CD4-positive, alpha-beta T cell (primary cell): ENCODE measurements at regions not wholly inside any gene's neighbourhood (a gene's known extent, or its start where the extent isn't known, plus 50 kb on each side); places are given as distances from the start of the nearest gene placed in this dataset.

Source experiments
- ATAC-seq: fragments of 200-7000 bp; cut with Tn5 transposase; one replicate; pipeline ENCODE4 v1.10.0; 2022; ENCODE audit warnings: mild to moderate bottlenecking; ENCODE audit not compliant: poor library complexity
- CTCF ChIA-PET: fragments of 350-600 bp; sonication (Branson Sonifier 250); formaldehyde crosslinking; loops from one replicate; lab custom pipeline; 2021; ENCODE audit warnings: antibody characterized with exemption, inconsistent platforms; lab: Charles Lee
- POLR2A ChIA-PET: fragments of 350-600 bp; sonication (Branson Sonifier 250); formaldehyde crosslinking; loops from one replicate; lab custom pipeline; 2021; ENCODE audit warnings: antibody characterized with exemption, inconsistent platforms; lab: Charles Lee
- DNase-seq, 14 experiments: peaks; one replicate each; pipeline ENCODE4 v3.0.0-alpha.2; 2013 to 2020; ENCODE audit warnings: mixed read lengths in 2 of 14
- H3K27ac ChIP-seq, 2 donors: one replicate each; pipeline versions ENCODE4 v1.5.1 to v1.7.0; 2013; ENCODE audit warnings: low read length in 2 of 2, low read depth in 1 of 2, mild to moderate bottlenecking in 1 of 2
- H3K27me3 ChIP-seq, 2 experiments: 1 replicate in 1 of 2; 2 replicates in 1 of 2; pipeline versions ENCODE4 v1.6.1 to v1.7.0; 2013; ENCODE audit warnings: low read length in 2 of 2, control low read depth in 1 of 2, mild to moderate bottlenecking in 1 of 2, moderate library complexity in 1 of 2; ENCODE audit not compliant: insufficient read depth in 2 of 2, control insufficient read depth in 1 of 2
- H3K36me3 ChIP-seq: one replicate; pipeline ENCODE4 v1.6.1; 2013; ENCODE audit warnings: low read length, control low read depth; ENCODE audit not compliant: insufficient read depth
- H3K4me1 ChIP-seq: one replicate; pipeline ENCODE4 v1.6.1; 2013; ENCODE audit warnings: low read length, control low read depth; ENCODE audit not compliant: insufficient read depth
- H3K4me3 ChIP-seq: one replicate; pipeline ENCODE4 v1.5.1; 2013; ENCODE audit warnings: mild to moderate bottlenecking, low read length, moderate library complexity
- H3K9me3 ChIP-seq, 2 experiments: 1 replicate in 1 of 2; 2 replicates in 1 of 2; pipeline versions ENCODE4 v1.6.1 to v1.7.0; 2013; ENCODE audit warnings: low read length in 2 of 2, mild to moderate bottlenecking in 2 of 2, control low read depth in 1 of 2, moderate library complexity in 1 of 2; ENCODE audit not compliant: control insufficient read depth in 1 of 2, insufficient read depth in 1 of 2
- H3K27ac Mint-ChIP-seq: one replicate; pipeline ENCODE4 v1.8.0; 2020; ENCODE audit warnings: mixed read lengths
- H3K27me3 Mint-ChIP-seq: one replicate; pipeline ENCODE4 v1.8.0; 2021; ENCODE audit warnings: mixed read lengths
- H3K36me3 Mint-ChIP-seq: one replicate; pipeline ENCODE4 v1.8.0; 2021; ENCODE audit warnings: low read depth, mixed read lengths
- H3K4me1 Mint-ChIP-seq: one replicate; pipeline ENCODE4 v1.8.0; 2021; ENCODE audit warnings: low read depth, mixed read lengths
- H3K4me3 Mint-ChIP-seq: one replicate; pipeline ENCODE4 v1.8.0; 2020; ENCODE audit warnings: mild to moderate bottlenecking, mixed read lengths
- H3K9me3 Mint-ChIP-seq: one replicate; pipeline ENCODE4 v1.8.0; 2020; ENCODE audit warnings: mixed read lengths
- CTCF ChIP-seq: fragments of 200-600 bp; IDR thresholded peaks from one replicate; pipeline ENCODE4 v1.8.0; 2022; ENCODE audit warnings: antibody characterized with exemption, mild to moderate bottlenecking
- intact Hi-C, 2 experiments: fragments of 100-400 bp; cut with DNase I in 1 of 2; cut with micrococcal nuclease in 1 of 2; formaldehyde crosslinking; loops; one replicate each; pipeline versions ENCODE4 v1.15.1 to v1.9.0; 2023 to 2025; cut with DNase I, micrococcal nuclease

- Histone ChIP-seq H3K27me3 (no peaks in the 10 kb centered on the region), H3K4me1 (no peaks in the 10 kb centered on the region), H3K36me3 (no peaks in the 10 kb centered on the region), H3K9me3 (peaks cover 0 to 11% of the 10 kb centered on the region in 2 experiments), H3K4me3 (no peak overlapping the region), H3K27ac (no peak overlapping the region)
- Mint-ChIP-seq H3K27ac (no peak overlapping the region), H3K9me3 (no peaks in the 10 kb centered on the region), H3K4me3 (no peak overlapping the region), H3K27me3 (no peaks in the 10 kb centered on the region), H3K4me1 (no peaks in the 10 kb centered on the region), H3K36me3 (no peaks in the 10 kb centered on the region)
- CTCF ChIA-PET: no interaction called here
- no peak for DNase-seq
- ATAC-seq: no peak
- POLR2A ChIA-PET: no interaction called here
- TF ChIP-seq CTCF: no peak
- intact Hi-C loops: no loop called here
Measured at GRCh38 chr2:194323740-194324139, 1333.3 kb upstream of the SLC39A10 start.

GRCh38 chr2:194320520-194320919 is 1336.5 kb upstream of the SLC39A10 start:
- ATAC-seq: no peak

GRCh38 chr2:194319222-194319992 is 1337.6 kb upstream of the SLC39A10 start:
- Mint-ChIP-seq H3K36me3 (no peaks in the 10 kb centered on the region), H3K27me3 (no peaks in the 10 kb centered on the region), H3K4me3 (no peak overlapping the region), H3K27ac (no peak overlapping the region), H3K4me1 (no peaks in the 10 kb centered on the region), H3K9me3 (no peaks in the 10 kb centered on the region)
- H3K4me3 ChIP-seq: no peak overlapping the region
- ATAC-seq (no peak), DNase-seq (no peak)
- H3K36me3 ChIP-seq: no peaks in the 10 kb centered on the region
- H3K27me3 ChIP-seq: no peaks in the 10 kb centered on the region
- CTCF ChIA-PET: no interaction called here
- POLR2A ChIA-PET: no interaction called here
- intact Hi-C loops: no loop called here
- no peak for TF ChIP-seq CTCF
- no peaks in the 10 kb centered on the region for H3K4me1 ChIP-seq
- H3K9me3 ChIP-seq: no peaks in the 10 kb centered on the region
- H3K27ac ChIP-seq: no peak overlapping the region

More at GRCh38 chr2:194320520-194320919, 1336.5 kb upstream of the SLC39A10 start:
- Mint-ChIP-seq H3K4me1 (no peaks in the 10 kb centered on the region), H3K36me3 (no peaks in the 10 kb centered on the region), H3K27me3 (no peaks in the 10 kb centered on the region), H3K27ac (no peak overlapping the region), H3K9me3 (no peaks in the 10 kb centered on the region), H3K4me3 (no peak overlapping the region)
- DNase-seq: no peak
- Histone ChIP-seq H3K27me3 (no peaks in the 10 kb centered on the region), H3K4me3 (no peak overlapping the region), H3K36me3 (no peaks in the 10 kb centered on the region), H3K9me3 (no peaks in the 10 kb centered on the region), H3K27ac (no peak overlapping the region), H3K4me1 (no peaks in the 10 kb centered on the region)
- no peak for TF ChIP-seq CTCF
- POLR2A ChIA-PET: no interaction called here
- CTCF ChIA-PET: no interaction called here
- intact Hi-C loops: no loop called here
